Peyer's patch (tissue), 4 donors: ENCODE measurements at regions not wholly inside any gene's neighbourhood (a gene's known extent, or its start where the extent isn't known, plus 50 kb on each side); places are given as distances from the start of the nearest gene placed in this dataset.

Experiments
- DNase-seq, 3 donors: peaks; one replicate each; pipeline ENCODE4 v3.0.0-alpha.2; 2017 to 2019
- H3K27ac ChIP-seq, 4 donors: fragments of 200-600 bp; sonication (generic); one replicate each; pipeline ENCODE4 v1.5.1; 2016 to 2019
- H3K27me3 ChIP-seq, 2 donors: fragments of 200-600 bp; sonication (generic); one replicate each; pipeline ENCODE4 v1.5.1; 2019
- H3K36me3 ChIP-seq, 3 donors: fragments of 200-600 bp; sonication (generic); one replicate each; pipeline ENCODE4 v1.5.1; 2016 to 2019
- H3K4me1 ChIP-seq, 4 donors: fragments of 200-600 bp; sonication (generic); one replicate each; pipeline ENCODE4 v1.5.1; 2016 to 2019
- H3K4me3 ChIP-seq, 4 donors: fragments of 200-600 bp; sonication (generic); 1 replicate in 3 of 4; 2 replicates in 1 of 4; pipeline ENCODE4 v1.5.1; 2016 to 2019; ENCODE audit warnings: mild to moderate bottlenecking in 1 of 4
- H3K9me3 ChIP-seq, 4 donors: fragments of 200-600 bp; sonication (generic); one replicate each; pipeline ENCODE4 v1.5.1; 2016 to 2019; ENCODE audit warnings: mild to moderate bottlenecking in 1 of 4
- POLR2A ChIP-seq, 2 donors: fragments of 450-650 bp; IDR thresholded peaks; one replicate each; pipeline ENCODE4 v1.5.1; 2017; ENCODE audit warnings: antibody characterized with exemption in 2 of 2, mild to moderate bottlenecking in 2 of 2, moderate library complexity in 2 of 2
- TF ChIP-seq, protein P1 (sequence below), 6 experiments: fragments of 450-650 bp in 4 of 6; fragments of 200-600 bp in 2 of 6; sonication (generic) in 1 of 6; IDR thresholded peaks; one replicate each; pipeline ENCODE4 v1.5.1; 2017 to 2019; ENCODE audit warnings: antibody characterized with exemption in 6 of 6, mild to moderate bottlenecking in 3 of 6, moderate library complexity in 1 of 6

DNA sequence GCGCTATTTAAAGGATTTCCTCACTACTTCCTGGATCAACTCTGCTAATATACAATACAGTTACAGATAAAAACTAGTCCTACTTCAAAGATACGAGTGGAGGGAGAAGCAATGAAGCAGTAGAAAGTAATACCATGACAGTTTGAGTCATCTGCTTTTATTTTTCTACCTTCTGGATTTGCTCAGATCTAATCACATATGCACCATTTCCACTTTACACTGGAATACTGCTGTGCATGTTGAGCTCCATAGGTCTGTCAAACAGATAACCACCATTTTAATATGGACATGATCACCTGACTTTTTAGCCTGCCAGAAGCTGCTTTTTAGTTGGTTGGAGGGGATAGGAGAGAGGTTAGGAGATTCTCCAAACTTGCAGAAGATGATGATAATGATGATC is 92.5 kb downstream of the MMUT start:
- Histone ChIP-seq H3K27me3 (no peaks in the 10 kb centered on the region), H3K36me3 (no peaks in the 10 kb centered on the region), H3K9me3 (no peaks in the 10 kb centered on the region), H3K4me3 (no peak overlapping the region), H3K27ac (no peak overlapping the region), H3K4me1 (no peaks in the 10 kb centered on the region)
- TF ChIP-seq, protein P1, sequence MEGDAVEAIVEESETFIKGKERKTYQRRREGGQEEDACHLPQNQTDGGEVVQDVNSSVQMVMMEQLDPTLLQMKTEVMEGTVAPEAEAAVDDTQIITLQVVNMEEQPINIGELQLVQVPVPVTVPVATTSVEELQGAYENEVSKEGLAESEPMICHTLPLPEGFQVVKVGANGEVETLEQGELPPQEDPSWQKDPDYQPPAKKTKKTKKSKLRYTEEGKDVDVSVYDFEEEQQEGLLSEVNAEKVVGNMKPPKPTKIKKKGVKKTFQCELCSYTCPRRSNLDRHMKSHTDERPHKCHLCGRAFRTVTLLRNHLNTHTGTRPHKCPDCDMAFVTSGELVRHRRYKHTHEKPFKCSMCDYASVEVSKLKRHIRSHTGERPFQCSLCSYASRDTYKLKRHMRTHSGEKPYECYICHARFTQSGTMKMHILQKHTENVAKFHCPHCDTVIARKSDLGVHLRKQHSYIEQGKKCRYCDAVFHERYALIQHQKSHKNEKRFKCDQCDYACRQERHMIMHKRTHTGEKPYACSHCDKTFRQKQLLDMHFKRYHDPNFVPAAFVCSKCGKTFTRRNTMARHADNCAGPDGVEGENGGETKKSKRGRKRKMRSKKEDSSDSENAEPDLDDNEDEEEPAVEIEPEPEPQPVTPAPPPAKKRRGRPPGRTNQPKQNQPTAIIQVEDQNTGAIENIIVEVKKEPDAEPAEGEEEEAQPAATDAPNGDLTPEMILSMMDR (IDR thresholded peaks at IDR 0.05) = no peak
- TF ChIP-seq POLR2A (IDR thresholded peaks at IDR 0.05) = no peak
- DNase-seq = no peak

DNA sequence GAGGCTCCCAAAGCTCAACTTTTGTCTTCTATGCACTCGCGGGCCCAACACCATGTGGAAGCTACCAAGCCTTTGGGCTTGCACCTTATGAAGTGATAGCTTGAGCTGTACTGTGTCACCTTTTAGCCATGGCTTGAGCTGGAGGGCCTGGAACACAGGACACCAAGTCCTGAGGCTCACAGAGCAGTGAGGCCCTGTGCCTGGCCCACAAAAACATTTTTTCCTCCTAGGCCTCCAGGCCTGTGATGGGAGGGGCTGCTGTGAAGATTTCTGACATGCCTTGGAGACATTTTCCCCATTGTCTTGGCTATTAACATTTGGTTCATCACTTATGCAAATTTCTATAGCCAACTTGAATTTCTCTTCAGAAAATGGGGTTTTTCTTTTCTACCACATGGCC is 96.5 kb downstream of the MMUT start:
- Histone ChIP-seq H3K9me3 (no peaks in the 10 kb centered on the region), H3K27ac (no peak overlapping the region), H3K4me3 (no peak overlapping the region), H3K27me3 (no peaks in the 10 kb centered on the region), H3K36me3 (no peaks in the 10 kb centered on the region), H3K4me1 (no peaks in the 10 kb centered on the region)
- no peak for DNase-seq
- TF ChIP-seq, protein P1 (IDR thresholded peaks at IDR 0.05) = no peak

DNA sequence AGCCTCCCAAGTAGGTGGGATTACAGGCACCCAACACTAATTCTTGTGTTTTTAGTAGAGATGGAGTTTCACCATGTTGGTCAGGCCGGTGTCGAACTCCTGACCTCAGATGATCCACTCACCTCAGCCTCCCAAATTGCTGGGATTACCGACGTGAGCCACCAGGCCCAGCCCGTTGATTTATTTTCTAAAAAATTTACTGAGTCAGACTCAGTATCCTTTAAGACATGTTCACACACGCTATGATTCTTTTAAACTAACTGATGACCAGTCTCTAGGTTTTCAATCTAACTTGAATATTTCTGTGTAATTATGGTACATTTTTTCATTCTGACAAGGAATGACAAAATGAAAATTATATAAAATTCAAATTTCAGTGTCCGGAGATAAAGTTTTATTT is 114.5 kb downstream of the MMUT start:
- no peak for TF ChIP-seq POLR2A (IDR thresholded peaks at IDR 0.05)
- TF ChIP-seq, protein P1 (IDR thresholded peaks at IDR 0.05) = no peak
- Histone ChIP-seq H3K4me3 (no peak overlapping the region), H3K36me3 (no peaks in the 10 kb centered on the region), H3K9me3 (no peaks in the 10 kb centered on the region), H3K27me3 (no peaks in the 10 kb centered on the region), H3K27ac (no peak overlapping the region), H3K4me1 (no peaks in the 10 kb centered on the region)
- DNase-seq = no peak

DNA sequence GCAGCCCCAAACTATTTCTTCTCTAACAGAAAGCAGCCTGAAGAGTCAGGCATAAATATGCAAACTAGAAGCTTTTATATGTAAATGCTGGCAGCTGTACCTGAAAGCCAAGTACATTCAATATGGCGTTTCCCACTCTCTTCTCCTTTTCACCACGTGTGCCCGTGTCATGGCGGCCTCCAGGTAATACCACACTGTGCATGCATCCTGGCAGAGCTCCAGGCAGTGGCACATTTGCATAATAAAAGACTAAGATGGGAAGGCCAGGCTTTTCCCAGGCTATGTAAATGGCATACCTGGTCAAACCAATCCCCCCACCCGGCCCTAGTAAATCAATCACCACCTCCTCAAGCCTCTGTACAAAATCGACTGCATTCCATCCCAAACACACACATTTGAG is 120.6 kb downstream of the MMUT start:
- H3K9me3 ChIP-seq = no peaks in the 10 kb centered on the region

GRCh38 chr6:49341869-49342268 is 121.2 kb downstream of the MMUT start:
- Histone ChIP-seq H3K27ac (no peak overlapping the region), H3K36me3 (no peaks in the 10 kb centered on the region), H3K4me3 (no peak overlapping the region), H3K4me1 (no peaks in the 10 kb centered on the region), H3K9me3 (no peaks in the 10 kb centered on the region), H3K27me3 (no peaks in the 10 kb centered on the region)
- TF ChIP-seq POLR2A (IDR thresholded peaks at IDR 0.05) = no peak
- TF ChIP-seq, protein P1 (IDR thresholded peaks at IDR 0.05) = no peak
- no peak for DNase-seq

More for the DNA sequence above, 120.6 kb downstream of the MMUT start:
- TF ChIP-seq POLR2A (IDR thresholded peaks at IDR 0.05) = no peak
- TF ChIP-seq, protein P1 (IDR thresholded peaks at IDR 0.05) = no peak
- DNase-seq = no peak
- Histone ChIP-seq H3K4me3 (no peak overlapping the region), H3K27me3 (no peaks in the 10 kb centered on the region), H3K27ac (no peak overlapping the region), H3K36me3 (no peaks in the 10 kb centered on the region), H3K4me1 (no peaks in the 10 kb centered on the region)

DNA sequence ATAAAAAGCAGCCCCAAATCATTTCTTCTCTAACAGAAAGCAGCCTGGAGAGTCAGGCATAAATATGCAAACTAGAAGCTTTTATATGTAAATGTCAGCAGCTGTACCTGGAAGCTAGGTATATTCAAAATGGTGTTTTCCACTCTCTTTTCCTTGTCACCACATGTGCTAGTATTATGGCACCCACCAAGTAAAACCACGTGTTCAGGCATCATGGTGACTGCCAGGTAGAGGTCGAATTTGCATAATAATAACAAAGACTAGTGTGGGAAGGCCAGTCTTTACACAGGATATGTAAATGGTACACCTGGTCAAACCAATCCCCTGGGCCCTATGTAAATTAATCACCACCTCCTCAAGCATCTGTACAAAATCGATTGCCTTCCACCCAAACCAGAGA is 124.0 kb downstream of the MMUT start:
- Histone ChIP-seq H3K27me3 (no peaks in the 10 kb centered on the region), H3K9me3 (no peaks in the 10 kb centered on the region), H3K36me3 (no peaks in the 10 kb centered on the region), H3K27ac (no peak overlapping the region), H3K4me3 (no peak overlapping the region), H3K4me1 (no peaks in the 10 kb centered on the region)
- TF ChIP-seq POLR2A (IDR thresholded peaks at IDR 0.05) = no peak
- TF ChIP-seq, protein P1 (IDR thresholded peaks at IDR 0.05) = no peak
- no peak for DNase-seq
